ENCODE measurements at regions not wholly inside any gene's neighbourhood (a gene's known extent, or its start where the extent isn't known, plus 50 kb on each side); places are given as distances from the start of the nearest gene placed in this dataset.
"Not testable (repeated sequence)": the region's sequence is repeated elsewhere in the genome, so short reads cannot be mapped to it uniquely, and the experiment has no call there.

DNA sequence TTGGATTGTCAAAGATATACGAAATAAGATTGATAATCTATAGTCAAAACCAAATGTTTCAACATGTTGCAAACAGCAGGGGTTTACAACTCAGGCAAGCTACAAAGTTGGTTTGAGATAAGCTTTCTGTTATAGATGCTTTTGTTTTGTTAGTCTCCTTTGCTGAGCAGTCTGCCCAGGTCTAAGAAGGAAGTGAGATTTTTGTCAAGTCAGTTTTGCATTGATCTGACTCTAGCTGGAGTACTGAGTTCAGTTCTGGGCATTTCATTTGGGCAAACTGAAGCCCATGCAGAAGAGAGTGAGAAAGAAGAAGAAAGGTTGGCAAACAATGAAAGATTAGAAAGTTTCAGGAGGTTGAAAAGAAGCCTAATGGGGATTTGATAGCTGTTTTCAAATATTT, 983.0 kb upstream of the SLC39A10 start:
- no peak for DNase-seq (ENCODE audit: low spot score)

DNA sequence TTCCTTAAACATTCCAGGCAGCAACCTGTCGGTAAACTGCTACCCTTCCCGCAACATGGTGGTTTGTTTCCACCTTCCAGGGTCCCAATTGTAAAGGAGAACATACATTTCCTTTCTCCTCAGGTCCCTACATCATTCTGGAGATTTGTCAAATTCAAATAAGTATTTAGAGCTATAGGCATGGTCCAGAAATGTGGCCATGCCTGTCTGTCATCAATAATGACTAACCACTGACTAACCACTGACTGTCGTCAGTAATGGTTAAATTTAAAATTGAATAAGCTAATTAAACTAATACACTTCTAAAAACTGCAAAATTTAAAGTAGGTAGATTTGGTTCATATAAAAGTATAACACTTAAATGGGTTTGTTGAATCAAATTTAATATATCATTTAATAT, 984.0 kb upstream of the SLC39A10 start:
- DNase-seq (ENCODE audit: low spot score) = no peak

DNA sequence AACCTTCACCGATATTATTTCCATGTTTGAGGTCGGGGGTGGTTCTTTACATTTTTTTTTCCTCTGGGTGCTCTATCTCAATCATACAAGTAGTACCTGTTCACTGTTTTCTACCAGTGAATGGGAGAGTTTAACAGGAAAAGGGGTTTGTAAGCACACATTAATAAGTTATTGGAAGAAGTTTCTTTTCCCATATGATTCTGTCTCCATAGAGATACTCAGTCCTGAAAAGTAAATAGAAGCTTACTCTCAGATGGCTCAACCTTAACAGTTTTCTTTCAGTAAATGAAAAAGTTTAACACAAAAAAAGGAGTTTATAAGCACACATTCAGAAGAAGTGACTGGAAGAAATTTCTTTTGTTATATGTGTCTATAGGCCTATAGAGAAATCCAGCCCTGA, 995.6 kb upstream of the SLC39A10 start:
- DNase-seq (ENCODE audit: low spot score) = no peak

DNA sequence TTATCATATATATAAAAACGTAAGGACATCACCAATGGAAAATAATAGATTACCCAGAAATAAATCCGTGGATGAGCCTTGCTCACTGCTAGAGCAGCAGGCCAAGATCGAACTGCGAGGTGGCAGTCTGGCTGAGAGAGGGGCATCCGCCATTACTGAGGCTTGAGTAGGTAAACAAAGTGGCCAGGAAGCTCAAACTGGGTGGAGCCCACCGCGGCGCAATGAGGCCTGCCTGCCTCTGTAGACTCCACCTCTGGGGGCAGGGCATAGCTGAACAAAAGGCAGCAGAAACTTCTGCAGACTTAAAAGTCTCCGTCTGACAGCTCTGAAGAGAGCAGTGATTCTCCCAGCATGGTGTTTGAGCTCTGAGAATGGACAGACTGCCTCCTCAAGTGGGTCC, 1018.0 kb upstream of the SLC39A10 start:
- DNase-seq (ENCODE audit: low spot score) = not testable (repeated sequence)

DNA sequence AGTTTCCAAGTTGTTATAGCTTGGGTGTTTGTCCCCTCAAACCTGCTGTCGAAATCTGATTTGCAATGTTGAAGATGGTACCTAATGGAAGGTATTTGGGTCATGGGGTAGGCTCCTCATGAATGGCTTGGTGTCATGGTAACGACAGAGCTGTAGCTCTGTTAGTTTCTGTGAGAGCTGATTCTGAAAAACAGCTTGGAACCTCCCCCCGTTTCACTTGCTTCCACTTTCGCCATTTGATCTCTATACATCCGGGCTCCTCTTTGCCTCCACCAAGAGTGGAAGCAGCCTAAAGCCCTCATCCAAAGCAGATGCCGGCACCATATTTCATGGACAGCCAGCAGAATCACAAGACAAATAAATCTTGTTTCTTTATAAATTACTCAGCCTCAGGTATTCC, 1035.1 kb upstream of the SLC39A10 start:
- no peak for DNase-seq (ENCODE audit: low spot score)

DNA sequence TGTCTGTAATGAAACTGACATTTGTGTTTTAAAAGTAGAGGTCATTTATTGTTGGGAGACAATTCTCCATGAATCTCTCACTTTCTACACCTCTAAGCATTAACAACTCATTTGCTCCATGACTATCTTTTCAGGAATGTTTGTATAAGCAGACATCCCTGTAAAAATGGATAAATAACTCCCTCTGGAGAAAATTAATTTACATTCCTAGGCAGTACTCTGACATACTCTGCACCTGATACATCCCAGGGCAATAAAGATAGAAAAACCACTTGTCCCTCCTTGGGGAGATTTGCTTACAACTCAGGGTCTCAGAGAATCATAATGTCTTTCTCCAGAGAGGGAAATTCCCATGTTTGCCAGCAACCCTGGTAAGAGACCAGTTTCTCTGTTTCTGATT, 1037.7 kb upstream of the SLC39A10 start:
- DNase-seq (ENCODE audit: low spot score) = no peak

DNA sequence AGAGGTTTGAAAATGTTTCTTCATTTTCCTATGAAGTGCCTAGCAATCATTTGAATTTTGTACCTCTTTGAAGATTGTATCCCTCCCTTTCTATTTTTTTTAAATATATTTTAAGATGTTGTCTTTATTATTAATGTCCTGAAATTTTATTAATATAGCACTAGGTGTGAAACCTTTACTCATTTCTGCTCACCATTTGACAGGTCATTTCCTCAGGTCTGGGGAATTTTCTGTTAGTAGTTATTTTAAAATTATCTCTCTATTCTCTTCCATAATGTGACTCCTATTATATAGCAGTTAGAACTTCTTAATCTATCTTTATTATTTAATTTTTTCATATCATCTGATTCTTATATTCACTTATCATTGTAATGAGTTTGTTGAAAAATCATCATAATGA, 1038.6 kb upstream of the SLC39A10 start:
- no peak for DNase-seq (ENCODE audit: low spot score)

DNA sequence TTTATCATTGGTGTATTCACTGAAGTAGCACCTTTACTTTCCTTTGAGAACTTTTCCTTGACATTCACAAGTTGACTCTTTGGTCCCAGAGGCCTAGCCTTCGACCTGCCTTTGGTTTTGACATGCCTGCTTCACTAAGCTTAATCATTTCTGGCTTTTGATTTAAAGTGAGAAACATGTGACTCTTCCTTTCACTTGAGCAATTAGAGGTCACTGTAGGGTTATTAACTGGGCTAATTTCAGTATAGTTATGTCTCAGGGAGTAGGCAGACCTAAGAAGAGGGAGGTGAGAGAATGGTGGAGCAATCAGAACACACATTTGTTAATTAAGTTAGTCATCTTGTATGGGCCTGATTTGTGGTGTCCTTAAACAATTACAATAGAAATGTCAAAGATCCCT, 1040.7 kb upstream of the SLC39A10 start:
- no peak for DNase-seq (ENCODE audit: low spot score)

DNA sequence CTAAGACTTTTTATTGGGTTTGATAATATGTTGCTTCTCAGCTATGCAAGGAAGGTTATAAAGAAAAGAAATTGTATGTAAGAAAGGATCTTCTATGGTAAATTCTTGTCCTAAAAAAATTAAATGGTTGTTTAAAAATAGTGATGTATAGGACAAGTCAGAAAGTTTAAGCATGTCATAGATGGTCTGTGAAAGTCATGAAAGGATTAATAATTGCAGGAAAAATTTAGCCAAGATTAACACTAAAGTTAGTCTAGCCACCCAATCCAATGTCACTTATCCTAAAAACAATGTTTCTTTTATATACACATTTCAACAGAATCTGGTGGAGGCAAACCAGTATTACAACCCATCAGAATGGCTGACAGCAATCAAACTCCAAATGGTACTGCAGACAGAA, 1046.7 kb upstream of the SLC39A10 start:
- no peak for DNase-seq (ENCODE audit: low spot score)

DNA sequence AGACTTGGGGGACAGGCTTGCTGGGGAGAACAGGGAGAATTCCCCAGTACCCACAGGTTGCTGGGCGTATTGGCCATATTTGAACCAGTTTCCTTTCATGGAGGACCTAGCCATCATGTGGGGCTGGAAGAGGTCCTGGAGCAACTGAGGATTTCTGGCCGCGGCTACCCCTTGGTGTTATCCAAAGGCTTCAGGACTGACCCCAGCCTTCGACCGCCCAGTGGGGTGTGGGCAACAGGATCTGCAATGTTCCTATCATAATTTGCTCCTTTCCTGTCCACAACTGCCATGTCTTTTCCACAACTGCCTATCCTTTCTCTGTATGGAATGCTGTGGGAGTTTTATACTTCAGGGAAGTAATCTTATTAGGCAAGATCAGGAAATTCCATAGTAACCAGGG, 1053.6 kb upstream of the SLC39A10 start:
- DNase-seq (ENCODE audit: low spot score) = no peak

DNA sequence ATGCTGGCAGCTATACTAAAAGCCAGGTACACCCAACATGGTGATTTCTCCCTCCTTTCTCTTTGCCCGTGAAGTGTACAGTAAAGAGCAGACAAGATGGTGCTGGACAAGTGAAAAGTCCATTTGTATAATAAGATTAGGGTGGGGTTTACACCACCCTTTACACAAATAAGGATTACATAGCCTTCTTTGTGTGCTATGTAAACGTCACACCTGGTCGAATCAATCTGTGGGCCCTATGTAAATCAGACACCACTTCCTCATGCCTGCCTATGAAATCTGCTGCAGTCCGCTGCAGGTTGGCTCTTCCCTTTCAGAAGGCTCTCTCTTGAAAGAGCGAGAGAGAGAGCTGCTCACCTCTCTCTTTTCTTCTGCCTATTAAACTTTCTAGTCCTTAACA, 1054.3 kb upstream of the SLC39A10 start:
- DNase-seq (ENCODE audit: low spot score) = no peak

DNA sequence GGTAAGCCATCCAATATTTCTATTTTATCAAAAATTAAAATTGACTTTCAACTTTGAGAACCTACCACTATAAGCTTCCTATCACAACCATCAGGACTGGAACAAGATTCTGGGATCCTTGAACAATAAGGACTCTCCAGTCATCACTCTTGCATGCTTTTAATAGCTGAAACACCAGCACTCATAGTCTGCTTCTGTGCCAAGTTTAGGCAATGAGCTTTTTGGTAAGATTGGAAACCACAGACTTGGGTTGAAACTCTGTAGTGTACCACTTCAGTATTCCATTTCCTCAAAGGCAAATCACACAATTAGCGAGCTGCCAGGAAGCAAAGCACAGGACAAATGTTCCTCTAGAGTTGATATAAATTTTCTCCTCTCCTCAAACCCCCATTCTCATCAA, 1065.8 kb upstream of the SLC39A10 start:
- no peak for DNase-seq (ENCODE audit: low spot score)

DNA sequence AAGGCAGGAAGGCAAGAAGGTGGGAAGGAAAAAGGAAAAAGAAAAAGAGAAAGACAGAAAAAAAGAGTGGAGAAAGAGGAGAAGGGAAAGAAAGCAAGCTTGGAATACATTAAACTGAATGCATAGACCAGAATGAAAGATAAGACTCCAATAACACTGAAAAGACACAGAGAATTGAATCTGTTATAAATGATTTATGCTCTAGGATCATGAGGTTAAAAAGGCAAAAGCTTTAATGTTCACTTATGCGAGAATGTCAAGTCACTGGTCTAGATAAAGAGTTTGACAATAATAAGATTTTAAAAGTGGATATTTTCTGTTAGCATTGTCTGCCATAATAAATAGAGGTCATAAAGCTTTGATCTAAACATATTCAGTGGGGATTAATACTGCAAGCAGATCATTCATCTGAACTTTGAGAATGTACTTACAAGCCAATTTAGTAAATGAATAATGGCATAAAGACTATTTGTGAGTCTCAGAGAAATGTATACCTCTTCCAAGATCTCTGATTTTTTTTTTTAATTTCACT, 1069.2 kb upstream of the SLC39A10 start:
- no peak for DNase-seq (ENCODE audit: low spot score)

DNA sequence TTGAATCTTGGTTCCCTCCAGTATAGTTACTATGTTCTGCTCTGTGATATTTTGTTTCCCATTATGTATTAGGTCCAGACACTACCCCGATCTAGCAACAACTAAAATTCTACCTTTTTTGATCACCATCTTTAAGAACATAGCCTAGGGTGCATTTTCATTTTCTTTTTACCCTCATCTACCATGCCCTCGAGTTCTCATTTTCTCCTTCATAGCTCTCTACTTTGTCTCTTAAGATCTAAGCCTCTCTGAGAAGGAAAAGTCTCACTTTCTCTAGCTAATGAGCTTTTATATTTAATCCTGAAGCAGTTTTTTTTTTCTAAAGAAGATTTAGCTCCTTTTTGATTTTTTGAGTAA, 1089.4 kb upstream of the SLC39A10 start:
- DNase-seq (ENCODE audit: low spot score) = no peak

DNA sequence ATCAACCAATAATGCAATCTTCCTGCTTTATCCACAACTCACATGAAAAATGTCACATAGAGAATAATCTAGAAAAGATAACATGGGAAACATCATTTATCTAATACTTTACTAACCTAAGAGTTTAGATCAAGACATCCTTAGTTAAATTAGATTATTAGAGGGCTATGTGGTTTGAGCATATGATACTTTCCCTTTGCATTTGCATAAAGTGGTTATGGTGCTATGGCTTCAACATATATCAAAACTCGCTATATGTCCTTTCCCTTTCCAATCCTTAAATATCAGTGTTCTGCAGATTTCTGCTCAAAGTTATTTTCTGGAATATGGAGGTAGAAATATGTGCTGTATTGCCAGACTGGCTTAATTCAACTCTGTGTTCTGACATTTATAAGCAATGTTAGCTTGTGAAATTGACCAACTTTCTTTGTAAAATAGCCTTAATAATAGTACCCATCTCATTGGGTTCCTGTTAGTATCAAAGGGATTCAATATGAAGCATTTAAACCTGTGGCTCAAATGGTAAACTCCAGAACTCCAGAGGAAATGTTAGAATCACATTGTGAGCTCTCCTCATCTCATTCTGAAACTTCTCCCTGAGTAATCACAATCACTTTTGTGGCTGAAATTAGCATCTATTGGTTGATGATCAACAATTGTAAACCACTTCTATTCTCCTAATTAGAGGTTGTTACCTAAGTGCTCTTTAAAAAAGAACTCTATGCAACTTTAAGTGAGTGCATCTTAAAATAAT, 1089.9 kb upstream of the SLC39A10 start:
- DNase-seq (ENCODE audit: low spot score) = no peak

DNA sequence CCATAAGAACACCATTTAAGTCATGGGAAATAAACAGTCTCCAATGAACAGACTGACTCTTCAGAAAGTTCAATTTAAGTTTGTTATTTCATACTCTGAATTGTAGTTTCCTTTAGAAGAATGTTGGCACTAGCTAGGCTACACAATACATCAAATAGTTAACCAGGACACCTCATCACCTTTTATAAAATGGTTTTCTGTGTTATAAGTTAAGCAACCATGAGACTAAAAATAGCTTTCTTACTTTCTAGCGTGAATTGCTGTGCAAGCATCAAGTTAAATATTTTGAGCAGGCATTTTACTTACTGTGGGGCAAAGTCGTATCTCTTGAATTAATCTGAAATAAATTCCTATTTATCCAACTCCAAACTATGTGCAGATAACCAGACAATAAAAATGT, 1092.6 kb upstream of the SLC39A10 start:
- DNase-seq (ENCODE audit: low spot score) = no peak

DNA sequence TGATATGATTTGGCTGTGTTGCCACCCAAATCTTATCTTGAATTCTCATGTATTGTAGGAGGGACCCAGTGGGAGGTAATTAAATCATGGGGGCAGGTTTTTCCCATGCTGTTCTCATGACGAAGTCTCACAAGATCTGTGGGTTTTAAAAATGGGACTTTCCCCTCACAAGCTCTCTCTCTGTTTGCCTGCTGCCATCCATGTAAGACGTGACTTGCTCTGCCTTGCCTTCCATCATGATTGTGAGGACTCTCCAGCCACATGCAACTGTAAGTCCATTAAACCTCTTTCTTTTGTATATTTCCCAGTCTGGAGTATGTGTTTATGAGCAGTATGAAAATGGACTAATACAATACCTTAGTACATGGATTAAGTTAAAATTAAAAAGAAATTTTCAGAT, 1094.7 kb upstream of the SLC39A10 start:
- no peak for DNase-seq (ENCODE audit: low spot score)

DNA sequence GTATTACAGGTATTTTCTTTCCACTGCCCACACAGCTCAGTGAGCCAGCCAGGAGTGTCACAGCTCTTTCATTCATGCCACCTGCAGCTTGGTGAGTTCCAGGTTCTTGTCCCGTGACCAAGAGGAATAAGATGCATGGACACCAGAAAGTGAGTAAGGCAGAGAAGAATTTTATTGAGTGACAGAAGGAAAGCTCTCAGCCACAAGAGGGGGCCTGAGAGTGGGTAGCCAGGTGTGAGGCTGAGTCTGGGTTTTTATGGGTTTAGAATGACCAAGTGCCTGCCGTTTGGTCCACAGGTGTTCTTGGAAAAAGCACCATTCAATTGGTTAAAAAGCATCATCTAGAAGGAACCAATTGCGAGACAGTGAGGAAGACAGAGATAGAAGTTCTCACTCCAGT, 1097.1 kb upstream of the SLC39A10 start:
- DNase-seq (ENCODE audit: low spot score) = no peak

DNA sequence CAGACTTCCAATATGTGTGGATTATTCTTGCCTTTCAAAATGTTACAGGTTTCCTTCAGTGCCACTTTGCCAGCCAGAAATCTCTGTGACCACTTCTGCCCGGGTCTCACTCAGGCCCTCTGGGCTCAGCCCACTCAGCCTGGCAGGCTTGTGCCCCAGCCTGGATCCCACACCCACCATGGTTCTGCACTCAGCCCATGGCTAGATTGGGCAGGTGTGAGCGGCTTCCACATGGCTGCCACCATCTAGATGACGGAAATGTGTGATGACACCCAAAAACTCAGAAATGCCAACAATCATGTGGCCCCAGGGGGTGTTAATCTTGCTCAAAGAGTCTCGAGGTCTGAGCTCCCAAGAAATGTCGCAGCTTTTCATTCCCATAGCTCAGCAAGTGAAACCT, 1097.5 kb upstream of the SLC39A10 start:
- DNase-seq (ENCODE audit: low spot score) = no peak

DNA sequence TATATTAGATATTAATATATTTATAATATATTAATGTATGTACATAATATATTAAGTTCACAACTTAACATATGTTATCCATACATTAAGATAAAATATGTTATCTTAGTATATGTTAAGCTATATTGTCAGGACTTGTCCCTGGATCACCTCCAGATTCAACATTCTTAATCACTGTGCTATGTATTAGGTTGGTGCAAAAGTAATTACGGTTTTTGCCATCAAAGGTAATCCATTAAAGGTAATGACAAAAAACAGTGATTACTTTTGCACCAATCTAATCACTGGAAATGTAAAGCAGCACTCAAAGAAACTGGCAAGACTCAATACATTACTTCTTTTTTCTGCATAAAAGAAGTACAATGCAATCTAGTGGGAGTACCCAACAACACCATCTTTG, 1099.0 kb upstream of the SLC39A10 start:
- DNase-seq (ENCODE audit: low spot score) = no peak

DNA sequence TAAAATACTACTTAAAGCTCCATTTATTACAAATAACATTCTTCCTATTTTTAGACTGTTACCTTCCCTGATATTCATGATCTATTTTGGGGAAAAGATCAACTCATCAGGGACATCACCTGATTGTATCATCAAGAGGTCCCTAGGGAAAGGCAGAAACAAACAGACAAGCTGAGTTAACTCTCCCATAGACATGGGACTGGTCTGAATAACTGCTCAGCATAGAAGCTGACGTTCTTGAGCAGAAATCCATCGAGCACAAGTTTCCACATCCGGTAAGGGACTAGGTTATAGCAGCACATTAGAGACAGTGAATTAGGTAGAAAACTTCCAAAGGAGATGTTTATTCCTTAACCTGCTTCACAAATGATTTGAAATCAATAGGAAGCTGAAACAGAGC, 1100.4 kb upstream of the SLC39A10 start:
- DNase-seq (ENCODE audit: low spot score) = no peak

DNA sequence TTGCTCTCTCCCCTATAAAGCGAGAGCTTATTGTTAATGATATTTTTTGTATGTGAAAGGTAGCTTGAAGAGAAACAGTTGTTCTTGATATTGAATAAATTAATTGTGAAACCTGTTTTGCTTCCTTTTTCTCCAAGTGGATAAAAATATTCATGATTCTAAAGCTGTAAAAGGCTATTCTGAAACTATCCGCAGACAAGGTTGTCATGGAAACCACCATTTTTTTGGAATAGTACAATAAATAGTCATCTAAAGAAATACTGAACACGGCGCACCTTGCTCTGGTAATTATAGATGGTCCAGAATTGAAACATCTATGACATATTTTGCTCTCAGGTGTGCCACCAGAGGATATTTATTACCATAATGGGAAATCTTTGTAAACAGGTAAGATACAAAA, 1103.0 kb upstream of the SLC39A10 start:
- no peak for DNase-seq (ENCODE audit: low spot score)

DNA sequence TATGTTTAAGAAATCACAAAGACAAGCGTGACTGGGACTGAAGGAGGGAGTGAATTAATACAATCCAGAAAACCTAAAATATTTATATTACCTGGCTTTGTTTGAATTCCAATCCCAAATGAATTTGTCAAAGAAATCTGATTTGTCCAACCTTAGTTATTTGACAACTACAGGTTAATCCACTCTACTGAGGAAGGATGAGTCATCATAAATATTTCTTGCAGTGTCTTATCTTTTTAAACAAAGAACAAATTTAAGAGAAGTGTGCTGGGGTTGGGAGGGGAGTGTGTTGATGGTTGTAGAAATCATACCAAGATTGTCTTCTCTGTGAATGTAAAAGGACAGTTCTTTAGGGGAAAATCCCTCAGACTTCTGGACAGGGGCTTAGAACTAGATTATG, 1106.3 kb upstream of the SLC39A10 start:
- no peak for DNase-seq (ENCODE audit: low spot score)

DNA sequence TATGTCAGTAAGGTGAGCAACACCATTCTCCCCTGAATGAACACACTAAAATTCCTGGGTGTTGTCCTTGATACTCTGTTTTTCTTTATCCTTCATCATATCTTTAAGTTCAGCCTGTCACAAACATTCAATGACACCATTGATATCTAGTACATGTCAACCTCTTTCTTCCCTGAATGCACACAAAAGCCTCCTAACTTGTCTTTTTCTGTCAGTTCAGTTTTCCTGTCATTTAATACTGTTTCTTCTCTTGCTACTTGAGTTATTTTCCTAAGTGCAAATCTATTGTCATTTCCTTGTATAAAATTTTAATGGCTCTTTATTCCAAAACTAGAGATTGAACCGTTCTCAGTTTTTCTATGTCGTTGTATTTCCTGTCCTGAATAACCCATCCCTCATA, 1107.6 kb upstream of the SLC39A10 start:
- no peak for DNase-seq (ENCODE audit: low spot score)

DNA sequence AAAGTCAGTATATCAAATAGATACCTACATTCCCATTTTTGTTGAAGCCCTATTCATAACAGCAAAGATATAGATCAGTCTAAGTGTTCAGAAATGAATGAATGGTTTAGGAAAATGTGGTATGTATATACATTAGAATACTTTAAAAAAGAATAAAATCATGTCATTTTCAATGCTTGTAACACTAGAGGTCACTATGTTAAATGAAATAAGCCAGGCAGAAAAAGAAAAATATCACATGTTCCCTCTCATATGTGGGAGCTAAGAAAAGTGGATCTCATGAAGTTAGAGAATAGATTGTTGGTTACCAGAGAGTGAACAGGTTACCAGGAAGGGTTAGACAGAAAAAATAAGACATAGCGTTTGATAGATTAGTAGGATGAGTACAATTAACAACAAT, 1111.0 kb upstream of the SLC39A10 start:
- DNase-seq (ENCODE audit: low spot score) = no peak

Data from hematopoietic multipotent progenitor cell treated with erythropoietin and hydrocortisone succinate and interleukin-3 and kit ligand, for 15 days (in vitro differentiated cells).